ENCODE measurements at regions not wholly inside any gene's neighbourhood (a gene's known extent, or its start where the extent isn't known, plus 50 kb on each side); places are given as distances from the start of the nearest gene placed in this dataset.

- peaks cover 14 to 16% of the 10 kb centered on the region in 2 donors for H3K9me3 ChIP-seq (replicated peaks in 1 of 2; ENCODE audit: control insufficient read depth in 1 of 2, insufficient read depth in 1 of 2, low read length in 2 of 2)
- no peaks in the 10 kb centered on the region for H3K4me1 ChIP-seq (ENCODE audit: control insufficient read depth in 1 of 2, insufficient read depth in 2 of 2, low read length in 2 of 2)
- WGBS (ENCODE audit: insufficient coverage), result 84% methylated on average over 3 of the region's 3 CpGs
- no peak for TF ChIP-seq CTCF (IDR thresholded peaks at IDR 0.05)
- Mint-ChIP-seq H3K27ac (no peak overlapping the region), H3K36me3 (no peaks in the 10 kb centered on the region), H3K4me1 (no peaks in the 10 kb centered on the region), H3K4me3 (no peak overlapping the region), H3K27me3 (ENCODE audit: low read depth in 3 of 3) (peaks cover 0 to 3% (median 0%) of the 10 kb centered on the region in 3 donors), H3K9me3 (peaks cover 6 to 17% (median 13%) of the 10 kb centered on the region in 7 donors)
- no peaks in the 10 kb centered on the region for H3K27me3 ChIP-seq (ENCODE audit: control insufficient read depth in 2 of 2, insufficient read depth in 2 of 2, low read length in 2 of 2)
- H3K27ac ChIP-seq (ENCODE audit: low read depth in 1 of 2, low read length in 2 of 2), result no peak overlapping the region
- H4K20me1 ChIP-seq (ENCODE audit: insufficient read depth, low read length), result no peaks in the 10 kb centered on the region
- no peak overlapping the region for H3K4me3 ChIP-seq (replicated peaks in 1 of 3; ENCODE audit: low read depth in 2 of 3, low read length in 3 of 3)
- no peaks in the 10 kb centered on the region for H3K79me2 ChIP-seq (ENCODE audit: insufficient read depth, low read length)
- H3K4me2 ChIP-seq (replicated peaks; ENCODE audit: extremely low read depth, low read length, poor library complexity, severe bottlenecking), result no peak overlapping the region
- DNase-seq, result no peak
- intact Hi-C loops (cut with micrococcal nuclease), result no loop called here
- H2AFZ ChIP-seq (ENCODE audit: insufficient read depth, low read depth, low read length, poor library complexity, severe bottlenecking), result no peak overlapping the region
- H3K36me3 ChIP-seq (replicated peaks in 1 of 2; ENCODE audit: control insufficient read depth in 1 of 2, insufficient read depth in 2 of 2, low read length in 2 of 2), result no peaks in the 10 kb centered on the region
- no peak overlapping the region for H3K9ac ChIP-seq (ENCODE audit: insufficient read depth, low read length, poor library complexity, severe bottlenecking)
These were observed 158.6 kb upstream of the NT5E start for GRCh38 chr6:85291326-85291725.

DNA sequence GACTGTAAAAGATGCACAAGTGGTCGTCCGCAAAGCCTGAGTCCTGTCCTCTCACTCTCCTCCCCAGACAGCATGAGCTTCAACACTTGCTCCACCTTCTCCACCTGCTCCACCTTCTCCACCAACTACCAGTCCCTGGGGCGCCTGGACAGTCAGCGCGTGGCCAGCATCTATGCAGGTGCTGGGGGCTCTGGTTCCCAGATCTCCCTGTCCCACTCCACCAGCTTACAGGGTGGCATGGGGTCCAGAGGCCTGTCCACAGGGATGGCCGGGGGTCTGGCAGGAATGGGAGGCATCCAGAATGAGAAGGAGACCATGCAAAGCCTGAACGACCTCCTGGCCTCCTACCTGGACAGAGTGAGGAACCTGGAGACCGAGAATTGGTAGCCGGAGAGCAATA is 162.2 kb upstream of the NT5E start:
- H3K27me3 ChIP-seq (ENCODE audit: control insufficient read depth in 2 of 2, insufficient read depth in 2 of 2, low read length in 2 of 2), result no peaks in the 10 kb centered on the region
- H3K4me3 Mint-ChIP-seq, result no peak overlapping the region
- no peak overlapping the region for H2AFZ ChIP-seq (ENCODE audit: insufficient read depth, low read depth, low read length, poor library complexity, severe bottlenecking)
- no peaks in the 10 kb centered on the region for H3K4me1 Mint-ChIP-seq
- no peak overlapping the region for H3K4me3 ChIP-seq (replicated peaks in 1 of 3; ENCODE audit: low read depth in 2 of 3, low read length in 3 of 3)
- H3K27me3 Mint-ChIP-seq (ENCODE audit: low read depth in 3 of 3), result peaks cover 0 to 3% (median 0%) of the 10 kb centered on the region in 3 donors
- peaks cover 14 to 16% of the 10 kb centered on the region in 2 donors for H3K9me3 ChIP-seq (replicated peaks in 1 of 2; ENCODE audit: control insufficient read depth in 1 of 2, insufficient read depth in 1 of 2, low read length in 2 of 2)
- no peak overlapping the region for H3K27ac ChIP-seq (ENCODE audit: low read depth in 1 of 2, low read length in 2 of 2)
- H3K4me2 ChIP-seq (replicated peaks; ENCODE audit: extremely low read depth, low read length, poor library complexity, severe bottlenecking), result no peak overlapping the region
- no peaks in the 10 kb centered on the region for H4K20me1 ChIP-seq (ENCODE audit: insufficient read depth, low read length)
- WGBS (ENCODE audit: insufficient coverage), result 97% methylated on average over 4 of the region's 9 CpGs
- H3K36me3 Mint-ChIP-seq, result no peaks in the 10 kb centered on the region
- no peak for TF ChIP-seq CTCF (IDR thresholded peaks at IDR 0.05)
- peaks cover 9 to 20% (median 14%) of the 10 kb centered on the region in 7 donors for H3K9me3 Mint-ChIP-seq
- intact Hi-C loops (cut with micrococcal nuclease), result no loop called here
- H3K27ac Mint-ChIP-seq, result no peak overlapping the region
- no peaks in the 10 kb centered on the region for H3K36me3 ChIP-seq (replicated peaks in 1 of 2; ENCODE audit: control insufficient read depth in 1 of 2, insufficient read depth in 2 of 2, low read length in 2 of 2)
- H3K79me2 ChIP-seq (ENCODE audit: insufficient read depth, low read length), result no peaks in the 10 kb centered on the region
- H3K9ac ChIP-seq (ENCODE audit: insufficient read depth, low read length, poor library complexity, severe bottlenecking), result no peak overlapping the region
- H3K4me1 ChIP-seq (ENCODE audit: control insufficient read depth in 1 of 2, insufficient read depth in 2 of 2, low read length in 2 of 2), result no peaks in the 10 kb centered on the region
- no peak for DNase-seq

Data from CD14-positive monocyte (primary cell).